Natural killer cell (primary cell): ENCODE measurements at regions not wholly inside any gene's neighbourhood (a gene's known extent, or its start where the extent isn't known, plus 50 kb on each side); places are given as distances from the start of the nearest gene placed in this dataset.

Experiments
- ATAC-seq, 3 donors: fragments of 150-1000 bp in 2 of 3; fragments of 200-7000 bp in 1 of 3; cut with Tn5 transposase; 1 replicate in 1 of 3; 2 replicates in 2 of 3; pipeline ENCODE4 v1.10.0; 2021; ENCODE audit warnings: mild to moderate bottlenecking in 2 of 3, moderate library complexity in 2 of 3
- DNase-seq, 2 donors: peaks; one replicate each; pipeline versions ENCODE4 v3.0.0 to v3.0.0-alpha.2; 2013 to 2021; ENCODE audit warnings: mixed read lengths in 1 of 2
- H3K27ac ChIP-seq: one replicate; pipeline ENCODE4 v1.5.1; 2013; ENCODE audit warnings: mild to moderate bottlenecking, low read length
- H3K27me3 ChIP-seq: one replicate; pipeline ENCODE4 v1.6.1; 2013; ENCODE audit warnings: low read length; ENCODE audit not compliant: control insufficient read depth, insufficient read depth
- H3K36me3 ChIP-seq: one replicate; pipeline ENCODE4 v1.6.1; 2013; ENCODE audit warnings: low read length; ENCODE audit not compliant: control insufficient read depth, insufficient read depth
- H3K4me1 ChIP-seq: one replicate; pipeline ENCODE4 v1.6.1; 2013; ENCODE audit warnings: low read length; ENCODE audit not compliant: control insufficient read depth, insufficient read depth
- H3K4me3 ChIP-seq: one replicate; pipeline ENCODE4 v1.5.1; 2013; ENCODE audit warnings: low read length
- H3K9me3 ChIP-seq: one replicate; pipeline ENCODE4 v1.6.1; 2013; ENCODE audit warnings: low read length; ENCODE audit not compliant: control insufficient read depth, insufficient read depth
- H3K27ac Mint-ChIP-seq, 2 donors: one replicate each; pipeline ENCODE4 v1.8.0; 2022; ENCODE audit warnings: mild to moderate bottlenecking in 2 of 2, mixed read lengths in 2 of 2, moderate library complexity in 1 of 2
- H3K27me3 Mint-ChIP-seq, 2 donors: one replicate each; pipeline ENCODE4 v1.8.0; 2022; ENCODE audit warnings: low read depth in 2 of 2, mixed read lengths in 2 of 2
- H3K36me3 Mint-ChIP-seq: one replicate; pipeline ENCODE4 v1.8.0; 2022; ENCODE audit warnings: mixed read lengths
- H3K4me1 Mint-ChIP-seq, 2 donors: one replicate each; pipeline ENCODE4 v1.8.0; 2022; ENCODE audit warnings: mixed read lengths in 2 of 2
- H3K4me3 Mint-ChIP-seq: one replicate; pipeline ENCODE4 v1.8.0; 2022; ENCODE audit warnings: mild to moderate bottlenecking, moderate library complexity, mixed read lengths
- H3K9me3 Mint-ChIP-seq, 2 donors: one replicate each; pipeline ENCODE4 v1.8.0; 2022; ENCODE audit warnings: mixed read lengths in 2 of 2
- CTCF ChIP-seq: fragments of 200-600 bp; IDR thresholded peaks from one replicate; pipeline ENCODE4 v1.8.0; 2022; ENCODE audit warnings: antibody characterized with exemption
- WGBS: methylation state at CpG from one replicate; pipeline ENCODE4 v1.1.7; 2013; ENCODE audit warnings: missing lambda C conversion rate; ENCODE audit not compliant: insufficient coverage; 5-methylcytosine and 5-hydroxymethylcytosine counted together
- intact Hi-C: fragments of 100-400 bp; cut with micrococcal nuclease; formaldehyde crosslinking; loops from one replicate; pipeline ENCODE4 v1.14.2; 2022

DNA sequence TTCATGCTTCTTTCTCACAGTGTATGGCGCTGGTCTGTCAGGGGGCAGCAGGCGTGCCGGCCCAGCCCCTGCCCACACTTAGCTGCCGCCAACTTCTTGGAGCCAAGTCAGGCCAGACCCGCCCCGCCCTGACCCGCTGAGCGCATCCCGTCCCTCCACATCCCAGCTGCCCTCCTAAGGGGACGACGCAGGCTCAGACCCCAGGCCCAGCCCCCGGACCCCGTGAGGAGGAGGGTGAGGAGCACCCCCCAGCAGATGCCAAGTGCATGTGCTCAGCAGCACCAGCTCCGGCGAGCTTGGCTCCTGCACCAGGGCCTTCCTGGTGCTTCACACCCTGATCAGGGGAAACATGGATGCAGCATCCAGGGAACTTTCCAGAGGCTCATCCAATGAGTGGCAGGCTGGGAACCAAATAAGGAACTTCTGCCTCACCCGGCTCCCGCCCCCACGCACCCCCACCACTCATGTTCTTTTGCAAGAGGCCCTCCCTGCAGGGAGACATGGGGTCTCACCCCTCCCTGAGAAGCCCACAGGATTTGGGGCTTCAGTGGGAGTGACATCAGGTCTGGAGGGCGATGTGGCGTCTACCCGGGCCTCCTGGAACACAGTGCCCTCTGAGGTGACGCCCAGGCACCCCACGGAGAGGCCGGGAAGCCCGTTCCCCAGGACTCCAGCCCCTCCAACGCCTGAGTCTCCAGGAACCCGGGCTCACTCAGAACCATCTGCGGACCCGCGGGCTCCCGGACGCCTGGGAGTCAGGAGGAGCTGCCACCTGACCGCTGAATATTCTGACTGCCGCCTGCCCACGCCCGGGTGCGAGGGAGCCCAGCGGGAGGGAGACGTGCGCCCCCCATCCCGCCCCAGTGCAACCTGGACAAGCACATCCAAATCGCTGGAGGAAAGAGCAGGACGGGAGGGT, 70.0 kb upstream of the GALNT9 start:
- Mint-ChIP-seq H3K36me3 (no peaks in the 10 kb centered on the region), H3K9me3 (no peaks in the 10 kb centered on the region), H3K27ac (no peak overlapping the region), H3K4me1 (no peaks in the 10 kb centered on the region), H3K27me3 (peaks cover 10 to 28% of the 10 kb centered on the region in 2 donors), H3K4me3 (no peak overlapping the region)
- Histone ChIP-seq H3K27ac (no peak overlapping the region), H3K27me3 (peaks cover 3% of the 10 kb centered on the region), H3K9me3 (no peaks in the 10 kb centered on the region), H3K4me3 (no peak overlapping the region), H3K36me3 (no peaks in the 10 kb centered on the region), H3K4me1 (no peaks in the 10 kb centered on the region)
- ATAC-seq (no peak), DNase-seq (no peak)
- no peak for TF ChIP-seq CTCF
- WGBS, result 82% methylated on average over 43 of the region's 43 CpGs
- intact Hi-C loops, result no loop called here

- no peaks in the 10 kb centered on the region for H3K9me3 Mint-ChIP-seq
- DNase-seq (no peak), ATAC-seq (no peak)
- no peaks in the 10 kb centered on the region for H3K4me1 Mint-ChIP-seq
- intact Hi-C loops, result no loop called here
- Histone ChIP-seq H3K9me3 (no peaks in the 10 kb centered on the region), H3K4me1 (no peaks in the 10 kb centered on the region), H3K27me3 (peaks cover 3% of the 10 kb centered on the region), H3K4me3 (no peak overlapping the region), H3K36me3 (no peaks in the 10 kb centered on the region), H3K27ac (no peak overlapping the region)
- no peak overlapping the region for H3K4me3 Mint-ChIP-seq
- peaks cover 10 to 28% of the 10 kb centered on the region in 2 donors for H3K27me3 Mint-ChIP-seq
- WGBS, result 85% methylated on average over 24 of the region's 24 CpGs
- no peak overlapping the region for H3K27ac Mint-ChIP-seq
- TF ChIP-seq CTCF, result no peak
- no peaks in the 10 kb centered on the region for H3K36me3 Mint-ChIP-seq
Observed at GRCh38 chr12:132398386-132398991, 69.1 kb upstream of the GALNT9 start.

- 80% methylated on average over 14 of the region's 14 CpGs for WGBS
- Histone ChIP-seq H3K27ac (no peak overlapping the region), H3K36me3 (no peaks in the 10 kb centered on the region), H3K27me3 (peaks cover 3% of the 10 kb centered on the region), H3K9me3 (no peaks in the 10 kb centered on the region), H3K4me3 (no peak overlapping the region), H3K4me1 (no peaks in the 10 kb centered on the region)
- no peak for TF ChIP-seq CTCF
- intact Hi-C loops, result no loop called here
- no peak for ATAC-seq
- Mint-ChIP-seq H3K36me3 (no peaks in the 10 kb centered on the region), H3K4me1 (no peaks in the 10 kb centered on the region), H3K27ac (no peak overlapping the region), H3K4me3 (no peak overlapping the region), H3K27me3 (peaks cover 10 to 28% of the 10 kb centered on the region in 2 donors), H3K9me3 (no peaks in the 10 kb centered on the region)
- no peak for DNase-seq
Observed at GRCh38 chr12:132397934-132398385, 68.6 kb upstream of the GALNT9 start.
